Left ventricle myocardium superior (tissue), 1 donor: ENCODE measurements at regions not wholly inside any gene's neighbourhood (a gene's known extent, or its start where the extent isn't known, plus 50 kb on each side); places are given as distances from the start of the nearest gene placed in this dataset.

Source experiments
- ATAC-seq: fragments of 200-7000 bp; cut with Tn5 transposase; one replicate; pipeline ENCODE4 v1.9.1; 2020; ENCODE audit warnings: mild to moderate bottlenecking, moderate library complexity
- DNase-seq: peaks from one replicate; pipeline ENCODE4 v3.0.0-alpha.2; 2020
- intact Hi-C: fragments of 100-400 bp; cut with micrococcal nuclease; formaldehyde crosslinking; loops from one replicate; pipeline ENCODE4 v1.11.0; 2022
- donor health status: DM: no; HTN: yes; CAD: no; lungs with severe emphysema.

GRCh38 chr10:85147346-85148250 is 819.2 kb downstream of the CCSER2 start:
- ATAC-seq, result no peak
- intact Hi-C loops, result no loop called here
- no peak for DNase-seq

DNA sequence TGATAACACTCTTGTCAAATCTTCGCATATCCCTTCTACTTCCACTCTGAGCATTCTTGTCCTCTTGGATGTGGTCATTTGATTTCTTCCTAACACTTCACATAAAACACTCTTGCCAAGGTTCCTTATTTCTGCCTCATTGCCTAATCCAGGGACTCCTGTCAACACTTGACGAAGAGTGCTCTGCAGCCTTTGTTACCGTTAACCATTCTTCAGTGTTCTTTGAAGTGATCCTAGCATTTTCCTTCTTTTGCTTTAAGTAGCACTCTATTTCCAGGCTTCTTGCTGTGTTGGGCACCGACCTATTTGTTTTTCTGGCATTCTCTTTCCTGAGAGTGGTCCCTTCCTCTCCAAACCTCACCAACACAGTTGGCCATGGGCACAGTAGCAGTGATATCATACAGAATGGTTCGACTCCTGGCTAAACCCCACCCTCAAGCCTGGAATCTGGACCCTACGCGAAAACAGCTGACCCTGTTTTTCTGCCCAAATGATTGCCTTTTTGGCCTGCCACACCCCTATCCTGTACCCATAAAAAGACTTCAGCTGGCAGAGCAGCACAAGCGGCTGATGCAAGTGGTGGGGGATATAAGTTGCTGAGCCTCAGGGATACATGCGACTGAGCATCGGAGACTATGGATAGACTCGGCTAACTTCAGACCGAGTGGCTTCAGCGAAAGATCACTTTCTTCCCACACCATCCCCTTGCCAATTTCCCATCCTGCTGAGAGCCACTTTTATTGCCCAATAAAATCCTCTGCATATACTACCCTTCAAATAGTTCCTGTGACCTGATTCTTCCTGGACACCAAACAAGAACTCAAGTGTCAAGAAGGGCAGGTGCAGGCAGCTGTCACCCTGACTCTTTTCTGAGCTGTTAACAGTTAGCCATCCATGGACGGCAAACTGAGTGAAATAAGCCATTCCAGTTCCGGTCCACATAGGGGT is 820.6 kb downstream of the CCSER2 start:
- no peak for ATAC-seq
- no peak for DNase-seq
- intact Hi-C loops, result no loop called here

- intact Hi-C loops, result no loop called here
- DNase-seq, result no peak
- ATAC-seq, result no peak
Measured at GRCh38 chr10:85149766-85150165, 821.4 kb downstream of the CCSER2 start.

DNA sequence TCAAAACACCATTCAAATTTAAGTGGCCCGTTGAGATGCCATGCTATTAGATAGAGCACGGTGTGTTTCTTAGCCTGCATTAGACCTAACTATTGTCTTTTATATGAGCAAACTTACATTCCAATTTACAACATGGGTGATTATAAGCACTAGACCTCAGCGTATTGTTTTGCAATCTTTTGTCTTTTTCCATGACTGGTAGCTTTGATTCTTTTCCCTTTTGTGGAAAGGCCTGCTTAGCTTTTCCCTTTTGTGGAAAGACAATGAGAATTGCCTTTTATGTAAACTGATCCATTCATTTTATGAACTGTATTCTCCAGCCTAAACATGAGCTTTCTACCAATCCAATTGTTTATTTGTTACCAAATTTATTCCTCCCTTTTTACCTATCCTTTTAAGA is 823.1 kb downstream of the CCSER2 start:
- DNase-seq (no peak), ATAC-seq (no peak)
- intact Hi-C loops, result no loop called here

GRCh38 chr10:85152496-85152895 is 824.1 kb downstream of the CCSER2 start:
- intact Hi-C loops, result no loop called here
- ATAC-seq (no peak), DNase-seq (no peak)

DNA sequence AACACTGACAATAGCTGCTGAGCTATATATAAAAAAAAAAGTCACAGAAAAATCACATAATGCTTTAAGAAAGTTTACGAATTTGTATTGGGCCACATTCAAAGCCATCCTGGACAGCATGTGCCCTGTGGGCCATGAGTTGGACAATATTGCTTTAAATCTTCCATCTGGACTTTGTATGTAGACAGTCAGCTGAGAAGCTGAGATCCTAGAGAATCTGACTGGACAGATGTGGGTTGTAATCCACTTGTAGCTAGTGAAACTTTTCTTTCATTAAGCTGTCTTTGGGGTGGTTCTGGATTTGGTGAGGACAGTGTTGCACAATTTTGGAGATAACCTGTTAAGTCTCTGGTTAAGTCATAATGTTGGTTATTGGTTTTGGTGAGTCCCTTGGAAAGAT is 824.5 kb downstream of the CCSER2 start:
- DNase-seq (no peak), ATAC-seq (no peak)
- intact Hi-C loops, result no loop called here

GRCh38 chr10:85157206-85157605 is 828.8 kb downstream of the CCSER2 start:
- intact Hi-C loops, result no loop called here
- no peak for ATAC-seq
- DNase-seq, result no peak

GRCh38 chr10:85168243-85168642 is 839.9 kb downstream of the CCSER2 start:
- no peak for DNase-seq
- ATAC-seq, result no peak
- intact Hi-C loops, result no loop called here

DNA sequence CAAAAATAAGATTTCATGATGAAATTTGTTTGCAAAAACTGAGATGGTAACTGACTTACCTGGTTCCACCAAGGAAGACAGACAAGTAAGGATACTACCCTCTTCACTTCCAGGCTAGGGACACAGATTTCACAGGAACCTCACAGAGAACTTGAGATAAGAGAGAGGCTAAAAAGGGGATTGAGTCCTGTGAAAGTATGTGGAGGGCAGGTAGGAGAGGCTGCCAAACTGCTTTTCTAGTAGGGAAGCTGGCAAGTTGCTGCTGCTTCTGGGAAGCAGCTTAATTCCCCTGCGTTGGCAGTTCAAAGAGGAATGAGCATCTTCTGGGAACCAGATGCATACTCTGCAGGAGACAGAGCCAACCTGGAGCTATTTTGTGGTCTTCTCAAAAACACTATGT is 841.6 kb downstream of the CCSER2 start:
- no peak for ATAC-seq
- DNase-seq, result no peak
- intact Hi-C loops, result no loop called here

DNA sequence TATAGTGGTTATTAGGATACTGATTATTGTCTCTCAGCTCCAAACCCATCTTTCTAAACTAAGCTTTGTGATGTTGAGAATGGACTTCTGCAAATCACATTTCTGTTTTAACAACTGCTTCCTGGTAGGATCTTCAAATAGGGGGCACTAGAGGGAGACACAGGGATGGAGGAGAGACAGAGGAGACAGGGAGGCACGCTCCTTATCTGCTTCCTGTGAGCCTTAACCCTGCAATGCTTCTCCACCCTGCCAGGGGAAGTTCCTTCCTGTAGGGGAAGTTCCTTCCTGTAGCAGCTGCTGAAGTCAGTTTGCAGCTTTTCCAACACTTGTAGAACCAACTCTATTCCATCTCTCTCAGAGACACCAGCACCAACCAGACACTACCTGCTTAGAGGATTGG is 847.2 kb downstream of the CCSER2 start:
- ATAC-seq, result no peak
- DNase-seq, result no peak
- intact Hi-C loops, result no loop called here

- intact Hi-C loops, result no loop called here
- ATAC-seq (no peak), DNase-seq (no peak)
Measured at GRCh38 chr10:85177767-85178166, 849.4 kb downstream of the CCSER2 start.

GRCh38 chr10:85187047-85187446 is 858.7 kb downstream of the CCSER2 start:
- ATAC-seq, result no peak
- intact Hi-C loops, result no loop called here
- no peak for DNase-seq

DNA sequence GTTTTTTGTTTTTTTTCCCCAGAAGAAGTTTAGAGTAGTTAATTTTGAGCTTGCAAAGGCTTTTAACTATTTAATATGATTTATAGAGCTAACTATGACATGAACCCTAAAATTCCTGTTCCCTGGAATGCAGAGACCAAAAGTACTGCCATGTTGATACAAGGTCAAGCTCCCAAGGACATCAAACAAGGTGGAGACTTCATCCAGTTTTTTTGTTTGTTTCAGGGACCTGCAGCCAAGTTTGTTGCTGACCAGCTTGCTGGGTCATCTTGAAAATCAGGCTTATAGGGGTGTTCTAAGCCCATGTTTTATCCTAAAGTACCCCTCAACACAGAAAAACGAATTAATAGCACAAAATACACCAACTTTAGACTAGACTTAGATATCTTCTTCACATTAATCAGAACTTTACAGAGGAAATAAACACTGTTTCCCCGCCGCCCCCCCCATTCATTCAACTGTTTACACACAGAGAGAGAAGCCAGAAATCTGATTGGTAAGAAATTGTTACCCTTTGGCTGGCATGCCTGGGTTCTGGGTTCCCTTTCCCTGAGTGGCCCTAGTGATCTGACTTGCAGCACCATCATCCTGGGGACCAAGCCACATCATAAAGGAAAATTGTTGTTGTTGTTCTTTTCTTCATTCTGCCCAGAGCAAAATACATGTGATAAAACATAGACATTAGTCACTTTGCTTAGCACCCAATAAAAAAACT is 860.5 kb downstream of the CCSER2 start:
- ATAC-seq (no peak), DNase-seq (no peak)
- intact Hi-C loops, result no loop called here

DNA sequence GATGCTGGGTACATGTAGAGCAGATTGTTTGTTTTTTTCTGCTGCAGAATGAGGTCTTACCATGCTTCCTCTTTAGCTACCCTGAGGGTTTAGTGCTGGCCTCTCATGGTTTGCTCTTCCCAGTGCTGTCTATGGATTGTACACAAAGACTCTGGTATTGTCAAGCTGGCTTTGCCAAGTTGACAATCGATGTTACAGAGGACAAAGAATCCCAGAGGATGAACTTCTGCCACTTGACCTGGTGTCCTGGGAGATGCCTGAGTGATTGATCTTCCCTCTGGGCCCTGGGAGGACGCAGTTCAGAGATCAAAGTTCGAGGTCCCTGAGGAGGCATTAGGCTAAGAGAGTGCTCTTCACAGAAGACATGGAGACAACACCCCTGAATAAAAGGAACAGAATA is 865.4 kb downstream of the CCSER2 start:
- ATAC-seq (no peak), DNase-seq (no peak)
- intact Hi-C loops, result no loop called here

DNA sequence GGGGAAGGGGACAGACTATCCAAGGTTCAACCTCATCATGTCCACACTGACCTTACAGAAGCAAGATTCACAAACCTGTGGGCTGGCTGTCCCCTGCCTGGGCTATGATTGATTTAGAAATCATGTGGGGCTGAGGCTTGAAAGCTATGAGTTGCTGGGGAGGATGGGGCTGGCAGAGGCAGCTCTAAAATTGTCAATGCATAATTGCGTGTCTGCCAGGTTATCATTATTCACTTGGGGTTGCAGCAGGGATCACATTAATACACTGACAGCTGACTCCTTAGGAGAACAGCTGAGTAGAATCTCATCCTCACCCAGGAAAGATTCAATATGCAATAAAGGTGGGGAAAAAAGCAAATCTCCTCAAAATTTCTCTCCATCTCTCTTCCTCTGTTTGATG is 866.3 kb downstream of the CCSER2 start:
- intact Hi-C loops, result no loop called here
- ATAC-seq (no peak), DNase-seq (no peak)

- no peak for ATAC-seq
- intact Hi-C loops, result no loop called here
- no peak for DNase-seq
Measured at GRCh38 chr10:85195596-85195995, 867.2 kb downstream of the CCSER2 start.

- DNase-seq (no peak), ATAC-seq (no peak)
- intact Hi-C loops, result no loop called here
Measured at GRCh38 chr10:85204814-85205213, 876.4 kb downstream of the CCSER2 start.

GRCh38 chr10:85212526-85212925 is 884.1 kb downstream of the CCSER2 start:
- DNase-seq (no peak), ATAC-seq (no peak)
- intact Hi-C loops, result no loop called here

- DNase-seq (no peak), ATAC-seq (no peak)
- intact Hi-C loops, result no loop called here
Measured at GRCh38 chr10:85213493-85213892, 885.1 kb downstream of the CCSER2 start.

DNA sequence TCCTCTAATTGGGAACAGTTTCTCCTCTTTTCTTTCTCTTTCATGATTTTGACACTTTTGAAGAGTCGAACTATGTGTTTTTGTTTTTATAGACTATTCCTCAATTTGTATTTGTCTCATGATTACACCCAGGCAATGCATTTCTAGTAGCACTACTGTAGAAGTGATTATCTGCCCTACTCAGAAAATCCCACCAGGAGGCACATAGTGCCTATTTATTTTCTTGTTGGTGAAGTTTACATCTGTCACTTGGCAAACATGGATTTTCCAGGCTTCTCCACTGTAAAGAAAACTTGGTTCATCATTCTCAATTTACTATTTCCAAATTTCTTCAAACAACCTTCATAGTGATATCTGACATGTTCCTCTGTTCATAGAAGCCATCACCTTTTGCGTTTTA is 893.9 kb downstream of the CCSER2 start:
- DNase-seq (no peak), ATAC-seq (no peak)
- intact Hi-C loops, result no loop called here
